Suppressor macrophage (primary cell): ENCODE measurements at regions not wholly inside any gene's neighbourhood (a gene's known extent, or its start where the extent isn't known, plus 50 kb on each side); places are given as distances from the start of the nearest gene placed in this dataset.

Source experiments
- DNase-seq, 4 experiments: peaks; one replicate each; pipeline ENCODE4 v3.0.0-alpha.2; 2020 to 2022

- DNase-seq, result no peak
Measured at GRCh38 chr18:54100920-54101470, 123.5 kb downstream of the MBD2 start.

GRCh38 chr18:54100466-54100865 lies 124.0 kb downstream of the MBD2 start:
- no peak for DNase-seq

- no peak for DNase-seq
Measured at GRCh38 chr18:54094474-54094873, 130.0 kb downstream of the MBD2 start.

GRCh38 chr18:54090856-54091255 lies 133.6 kb downstream of the MBD2 start:
- DNase-seq, result no peak

- no peak for DNase-seq
Measured at GRCh38 chr18:54089749-54090459, 134.6 kb downstream of the MBD2 start.

- no peak for DNase-seq
Measured at GRCh38 chr18:54086863-54087262, 137.6 kb downstream of the MBD2 start.

GRCh38 chr18:54086046-54086802 lies 138.2 kb downstream of the MBD2 start:
- DNase-seq, result no peak

GRCh38 chr18:54080858-54081257 lies 143.6 kb downstream of the MBD2 start:
- no peak for DNase-seq

- DNase-seq, result no peak
Measured at GRCh38 chr18:54076166-54076565, 148.3 kb downstream of the MBD2 start.

- DNase-seq, result no peak
Measured at GRCh38 chr18:54075689-54076088, 148.8 kb downstream of the MBD2 start.

- no peak for DNase-seq
Measured at GRCh38 chr18:54069729-54070128, 154.7 kb downstream of the MBD2 start.

GRCh38 chr18:54060343-54061005 lies 164.0 kb downstream of the MBD2 start:
- no peak for DNase-seq

GRCh38 chr18:54052732-54053429 lies 171.6 kb downstream of the MBD2 start:
- no peak for DNase-seq

- DNase-seq, result no peak
Measured at GRCh38 chr18:54052259-54052658, 172.2 kb downstream of the MBD2 start.

GRCh38 chr18:54043484-54044251 lies 180.8 kb downstream of the MBD2 start:
- no peak for DNase-seq

- DNase-seq, result no peak
Measured at GRCh38 chr18:54035927-54036326, 188.5 kb downstream of the MBD2 start.

- no peak for DNase-seq
Measured at GRCh38 chr18:54033052-54033451, 191.4 kb downstream of the MBD2 start.

- DNase-seq, result no peak
Measured at GRCh38 chr18:54032412-54032811, 192.1 kb downstream of the MBD2 start.

- no peak for DNase-seq
Measured at GRCh38 chr18:54031243-54031642, 193.2 kb downstream of the MBD2 start.

- no peak for DNase-seq
Measured at GRCh38 chr18:54030434-54030833, 194.0 kb downstream of the MBD2 start.

- no peak for DNase-seq
Measured at GRCh38 chr18:54023471-54023870, 201.0 kb downstream of the MBD2 start.

GRCh38 chr18:54020966-54021365 lies 203.5 kb downstream of the MBD2 start:
- DNase-seq, result no peak
